PC-3 (cell line): ENCODE measurements at regions not wholly inside any gene's neighbourhood (a gene's known extent, or its start where the extent isn't known, plus 50 kb on each side); places are given as distances from the start of the nearest gene placed in this dataset.

Experiments used
- ATAC-seq: fragments of 200-7000 bp; cut with Tn5 transposase; 2 replicates; pipeline ENCODE4 v1.9.1; 2020; ENCODE audit warnings: mild to moderate bottlenecking, moderate library complexity
- BruUV-seq: library from RNA; stranded (reverse); fragments of 400-500 nt; replicated peaks from 2 replicates; lab custom pipeline; 2021; lab: Mats Ljungman, UMichigan
- CTCF ChIA-PET: fragments of 300-600 bp; sonication (Branson Sonifier 250); formaldehyde crosslinking; loops from one replicate; lab custom pipeline; 2022; ENCODE audit warnings: antibody characterized with exemption; lab: Charles Lee
- POLR2A ChIA-PET: fragments of 300-600 bp; sonication (Branson Sonifier 250); formaldehyde crosslinking; loops from one replicate; lab custom pipeline; 2022; ENCODE audit warnings: antibody characterized with exemption; ENCODE audit not compliant: unreplicated experiment; lab: Charles Lee
- DNase-seq: peaks from one replicate; pipeline ENCODE4 v3.0.0-alpha.2; 2015
- H2AFZ ChIP-seq: fragments of 300-600 bp; sonication (generic); 2 replicates; pipeline ENCODE4 v1.6.0; 2016; ENCODE audit warnings: antibody characterized with exemption, low read length
- H3F3A ChIP-seq: fragments of 300-600 bp; sonication (generic); one replicate; pipeline ENCODE4 v1.6.0; 2017; ENCODE audit warnings: antibody characterized with exemption, low read length, control low read depth, mild to moderate bottlenecking; ENCODE audit not compliant: unreplicated experiment
- H3K27ac ChIP-seq: fragments of 300-600 bp; sonication (generic); 2 replicates; pipeline ENCODE4 v1.5.1; 2016; ENCODE audit warnings: mild to moderate bottlenecking, low read length
- H3K27me3 ChIP-seq: fragments of 300-600 bp; sonication (generic); 2 replicates; pipeline ENCODE4 v1.6.1; 2016; ENCODE audit warnings: low read length, mixed read lengths
- H3K36me3 ChIP-seq: fragments of 300-600 bp; sonication (generic); 2 replicates; pipeline ENCODE4 v1.6.1; 2016; ENCODE audit warnings: low read depth, mixed run types, low read length, mixed read lengths
- H3K4me1 ChIP-seq: fragments of 300-600 bp; sonication (generic); 2 replicates; pipeline ENCODE4 v1.5.1; 2016; ENCODE audit warnings: low read length; ENCODE audit not compliant: insufficient read depth
- H3K4me2 ChIP-seq: fragments of 300-600 bp; sonication (generic); 2 replicates; pipeline ENCODE4 v1.6.0; 2016; ENCODE audit warnings: low read length
- H3K4me3 ChIP-seq: fragments of 300-600 bp; sonication (generic); 2 replicates; pipeline ENCODE4 v1.5.1; 2016; ENCODE audit warnings: mild to moderate bottlenecking, low read length, mixed read lengths
- H3K79me2 ChIP-seq: fragments of 300-600 bp; sonication (generic); 2 replicates; pipeline ENCODE4 v1.6.1; 2017; ENCODE audit warnings: low read length, mixed read lengths
- H3K9ac ChIP-seq: fragments of 300-600 bp; sonication (generic); 2 replicates; pipeline ENCODE4 v1.6.0; 2016; ENCODE audit warnings: mild to moderate bottlenecking, low read length
- H3K9me2 ChIP-seq: fragments of 300-600 bp; sonication (generic); replicated peaks from 2 replicates; pipeline ENCODE4 v1.6.1; 2016; ENCODE audit warnings: mixed run types, low read length, mixed read lengths
- H3K9me3 ChIP-seq: fragments of 300-600 bp; sonication (generic); 2 replicates; pipeline ENCODE4 v1.6.1; 2016; ENCODE audit warnings: low read length, mixed read lengths
- H4K20me1 ChIP-seq: fragments of 300-600 bp; sonication (generic); 2 replicates; pipeline ENCODE4 v1.6.1; 2016; ENCODE audit warnings: low read length, mixed read lengths
- CTCF ChIP-seq: fragments of 300-600 bp; sonication (generic); conservative IDR thresholded peaks from 2 replicates; pipeline ENCODE4 v1.5.1; 2017; ENCODE audit warnings: antibody characterized with exemption, low read depth, mild to moderate bottlenecking, low read length
- EZH2 ChIP-seq: fragments of 300-600 bp; sonication (generic); IDR thresholded peaks from one replicate; pipeline ENCODE4 v1.6.1; 2017; ENCODE audit warnings: antibody characterized with exemption, mild to moderate bottlenecking, low read length; ENCODE audit not compliant: unreplicated experiment
- EZH2phosphoT487 ChIP-seq: fragments of 300-600 bp; sonication (generic); IDR thresholded peaks from 2 replicates; pipeline ENCODE4 v1.6.1; 2018; ENCODE audit warnings: mild to moderate bottlenecking, antibody characterized with exemption, low read length, borderline replicate concordance
- intact Hi-C: fragments of 100-400 bp; cut with micrococcal nuclease; formaldehyde crosslinking; loops from 2 replicates; pipeline ENCODE4 v1.9.0; 2023

GRCh38 chr16:17566656-17567450 is 96.1 kb upstream of the XYLT1 start:
- H3K4me2 ChIP-seq = no peak overlapping the region
- H3K79me2 ChIP-seq = no peaks in the 10 kb centered on the region
- no peaks in the 10 kb centered on the region for H3K4me1 ChIP-seq
- H3K36me3 ChIP-seq = no peaks in the 10 kb centered on the region
- no peak for TF ChIP-seq EZH2
- TF ChIP-seq EZH2phosphoT487 = no peak
- no peak for TF ChIP-seq CTCF
- ATAC-seq = no peak
- POLR2A ChIA-PET = no interaction called here
- no peaks in the 10 kb centered on the region for H3K27me3 ChIP-seq
- H4K20me1 ChIP-seq = no peaks in the 10 kb centered on the region
- intact Hi-C loops = no loop called here
- no TSS peak for BruUV-seq
- CTCF ChIA-PET = no interaction called here
- H3K9ac ChIP-seq = no peak overlapping the region
- H3K27ac ChIP-seq = no peak overlapping the region
- no peaks in the 10 kb centered on the region for H3F3A ChIP-seq
- H2AFZ ChIP-seq = no peak overlapping the region
- no peaks in the 10 kb centered on the region for H3K9me3 ChIP-seq
- H3K4me3 ChIP-seq = no peak overlapping the region
- DNase-seq = no peak
- no peaks in the 10 kb centered on the region for H3K9me2 ChIP-seq

GRCh38 chr16:17566075-17566474 is 95.3 kb upstream of the XYLT1 start:
- CTCF ChIA-PET = no interaction called here
- H3K27ac ChIP-seq = no peak overlapping the region

More at GRCh38 chr16:17566075-17566474, 95.3 kb upstream of the XYLT1 start:
- no peak overlapping the region for H3K4me3 ChIP-seq
- H3K9me3 ChIP-seq = no peaks in the 10 kb centered on the region
- H3F3A ChIP-seq = no peaks in the 10 kb centered on the region
- POLR2A ChIA-PET = no interaction called here
- no peaks in the 10 kb centered on the region for H3K79me2 ChIP-seq
- no peak overlapping the region for H3K4me2 ChIP-seq
- H4K20me1 ChIP-seq = no peaks in the 10 kb centered on the region
- H3K36me3 ChIP-seq = no peaks in the 10 kb centered on the region
- no peak for TF ChIP-seq EZH2phosphoT487
- TF ChIP-seq CTCF = no peak
- TF ChIP-seq EZH2 = no peak
- no TSS peak for BruUV-seq
- H3K9ac ChIP-seq = no peak overlapping the region
- no peaks in the 10 kb centered on the region for H3K9me2 ChIP-seq
- no peaks in the 10 kb centered on the region for H3K4me1 ChIP-seq
- intact Hi-C loops = no loop called here
- ATAC-seq (no peak), DNase-seq (no peak)
- no peaks in the 10 kb centered on the region for H3K27me3 ChIP-seq
- H2AFZ ChIP-seq = no peak overlapping the region
